Vagina (tissue), 2 donors: ENCODE measurements at regions not wholly inside any gene's neighbourhood (a gene's known extent, or its start where the extent isn't known, plus 50 kb on each side); places are given as distances from the start of the nearest gene placed in this dataset.

Experiments
- DNase-seq, 2 donors: peaks; one replicate each; pipeline ENCODE4 v3.0.0-alpha.2; 2017; ENCODE audit errors: extremely low spot score in 2 of 2
- H3K27ac ChIP-seq: fragments of 200-600 bp; sonication (generic); one replicate; pipeline ENCODE4 v1.5.1; 2019
- H3K27me3 ChIP-seq: fragments of 200-600 bp; sonication (generic); one replicate; pipeline ENCODE4 v1.5.1; 2019
- H3K36me3 ChIP-seq, 2 donors: fragments of 200-600 bp; sonication (generic); one replicate each; pipeline ENCODE4 v1.5.1; 2017 to 2019
- H3K4me1 ChIP-seq: fragments of 200-600 bp; sonication (generic); one replicate; pipeline ENCODE4 v1.5.1; 2019
- H3K4me3 ChIP-seq, 2 donors: fragments of 200-600 bp; sonication (generic); 1 replicate in 1 of 2; 2 replicates in 1 of 2; pipeline ENCODE4 v1.5.1; 2016 to 2019
- H3K9me3 ChIP-seq: fragments of 200-600 bp; sonication (generic); one replicate; pipeline ENCODE4 v1.5.1; 2019
- POLR2A ChIP-seq, 2 donors: fragments of 450-650 bp; IDR thresholded peaks; one replicate each; pipeline ENCODE4 v1.6.1; 2017; ENCODE audit warnings: antibody characterized with exemption in 2 of 2, mild to moderate bottlenecking in 2 of 2, moderate library complexity in 2 of 2
- POLR2AphosphoS5 ChIP-seq, 2 donors: sonication (generic); formaldehyde crosslinking; IDR thresholded peaks; one replicate each; pipeline ENCODE4 v1.9.0; 2017; ENCODE audit warnings: antibody characterized with exemption in 2 of 2, mild to moderate bottlenecking in 2 of 2, low read depth in 1 of 2; ENCODE audit not compliant: insufficient read depth in 1 of 2
- intact Hi-C: fragments of 100-400 bp; cut with DNase I; formaldehyde crosslinking; loops from one replicate; pipeline ENCODE4 v1.15.1; 2023
- TF ChIP-seq, protein P1 (sequence below), 3 experiments: fragments of 450-650 bp in 2 of 3; fragments of 200-600 bp in 1 of 3; sonication (generic) in 1 of 3; IDR thresholded peaks; one replicate each; pipeline ENCODE4 v1.5.1; 2017 to 2019; ENCODE audit warnings: antibody characterized with exemption in 3 of 3, mild to moderate bottlenecking in 2 of 3, moderate library complexity in 2 of 3

DNA sequence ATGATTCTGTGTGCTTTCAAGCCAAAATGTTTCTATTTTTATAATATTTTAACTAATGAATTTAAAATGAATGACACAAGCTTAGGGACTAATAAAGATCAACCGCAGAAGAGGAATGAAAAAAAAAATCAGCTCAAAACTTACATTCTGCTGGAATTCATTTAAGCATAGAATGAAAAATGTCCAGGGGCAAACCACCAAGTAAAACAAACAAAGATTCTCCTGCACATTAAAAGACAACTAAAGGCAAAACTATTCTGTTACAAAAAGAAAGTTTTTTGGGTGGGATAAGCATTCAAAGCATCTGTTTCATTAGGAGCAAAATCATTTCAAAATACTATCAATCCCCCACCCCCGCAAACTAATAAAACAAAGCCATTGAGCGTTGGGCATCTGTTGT is 99.3 kb upstream of the SOX11 start:
- intact Hi-C loops, result no loop called here
- H3K27me3 ChIP-seq, result no peaks in the 10 kb centered on the region
- no peaks in the 10 kb centered on the region for H3K36me3 ChIP-seq
- no peak overlapping the region for H3K27ac ChIP-seq
- H3K9me3 ChIP-seq, result no peaks in the 10 kb centered on the region
- no peaks in the 10 kb centered on the region for H3K4me1 ChIP-seq
- no peak for DNase-seq
- no peak overlapping the region for H3K4me3 ChIP-seq
- no peak for TF ChIP-seq POLR2AphosphoS5 (IDR thresholded peaks at IDR 0.05; ENCODE audit: insufficient read depth in 1 of 2, low read depth in 1 of 2)
- TF ChIP-seq, protein P1, sequence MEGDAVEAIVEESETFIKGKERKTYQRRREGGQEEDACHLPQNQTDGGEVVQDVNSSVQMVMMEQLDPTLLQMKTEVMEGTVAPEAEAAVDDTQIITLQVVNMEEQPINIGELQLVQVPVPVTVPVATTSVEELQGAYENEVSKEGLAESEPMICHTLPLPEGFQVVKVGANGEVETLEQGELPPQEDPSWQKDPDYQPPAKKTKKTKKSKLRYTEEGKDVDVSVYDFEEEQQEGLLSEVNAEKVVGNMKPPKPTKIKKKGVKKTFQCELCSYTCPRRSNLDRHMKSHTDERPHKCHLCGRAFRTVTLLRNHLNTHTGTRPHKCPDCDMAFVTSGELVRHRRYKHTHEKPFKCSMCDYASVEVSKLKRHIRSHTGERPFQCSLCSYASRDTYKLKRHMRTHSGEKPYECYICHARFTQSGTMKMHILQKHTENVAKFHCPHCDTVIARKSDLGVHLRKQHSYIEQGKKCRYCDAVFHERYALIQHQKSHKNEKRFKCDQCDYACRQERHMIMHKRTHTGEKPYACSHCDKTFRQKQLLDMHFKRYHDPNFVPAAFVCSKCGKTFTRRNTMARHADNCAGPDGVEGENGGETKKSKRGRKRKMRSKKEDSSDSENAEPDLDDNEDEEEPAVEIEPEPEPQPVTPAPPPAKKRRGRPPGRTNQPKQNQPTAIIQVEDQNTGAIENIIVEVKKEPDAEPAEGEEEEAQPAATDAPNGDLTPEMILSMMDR (IDR thresholded peaks at IDR 0.05), result no peak
- no peak for TF ChIP-seq POLR2A (IDR thresholded peaks at IDR 0.05)

DNA sequence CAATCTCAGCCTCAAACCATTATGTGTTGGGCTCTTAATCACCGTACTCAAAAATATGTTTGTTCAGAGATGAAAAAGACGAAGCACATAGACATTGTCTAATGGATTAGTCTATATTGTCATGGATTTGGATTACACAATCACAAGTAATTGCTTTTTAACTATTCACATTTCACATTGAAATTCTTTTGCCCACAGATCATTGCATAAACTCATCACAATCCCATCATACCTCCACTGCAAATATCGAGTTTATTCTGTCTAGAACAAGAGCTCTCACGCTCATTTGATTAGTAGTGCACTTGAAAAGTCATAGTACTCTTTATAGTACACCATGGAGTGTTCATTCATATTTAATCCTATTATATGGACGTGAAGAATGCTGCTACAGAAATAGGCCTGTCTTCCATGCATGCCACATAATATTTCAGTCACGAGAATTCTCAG is 97.9 kb upstream of the SOX11 start:
- TF ChIP-seq, protein P1 (IDR thresholded peaks at IDR 0.05), result no peak
- no peak for TF ChIP-seq POLR2A (IDR thresholded peaks at IDR 0.05)
- no peak overlapping the region for H3K27ac ChIP-seq
- H3K36me3 ChIP-seq, result no peaks in the 10 kb centered on the region
- DNase-seq, result no peak
- intact Hi-C loops, result no loop called here
- no peaks in the 10 kb centered on the region for H3K9me3 ChIP-seq
- H3K27me3 ChIP-seq, result no peaks in the 10 kb centered on the region
- no peak overlapping the region for H3K4me3 ChIP-seq
- no peaks in the 10 kb centered on the region for H3K4me1 ChIP-seq

DNA sequence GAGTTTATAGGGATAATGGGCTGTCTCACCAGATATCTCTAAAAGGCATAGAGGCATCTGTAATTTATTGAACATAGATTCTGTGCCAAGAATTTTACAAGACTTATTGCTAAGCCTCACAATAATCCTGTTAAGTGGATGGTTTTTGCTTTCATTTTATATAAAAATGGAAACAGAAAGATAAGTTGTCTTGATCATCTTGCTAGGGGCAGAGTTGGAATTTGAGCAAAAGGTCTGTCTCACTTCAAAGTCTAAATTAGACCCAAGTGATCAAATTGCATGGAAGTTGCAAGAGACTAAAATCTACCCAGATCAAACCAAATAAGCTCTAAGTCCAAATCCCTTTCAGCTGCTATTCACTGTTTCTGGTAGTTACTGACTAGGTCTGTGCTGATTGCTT is 95.3 kb upstream of the SOX11 start:
- Histone ChIP-seq H3K4me3 (no peak overlapping the region), H3K9me3 (no peaks in the 10 kb centered on the region), H3K4me1 (no peaks in the 10 kb centered on the region), H3K36me3 (no peaks in the 10 kb centered on the region), H3K27me3 (no peaks in the 10 kb centered on the region), H3K27ac (no peak overlapping the region)
- TF ChIP-seq POLR2A (IDR thresholded peaks at IDR 0.05), result no peak
- no peak for TF ChIP-seq POLR2AphosphoS5 (IDR thresholded peaks at IDR 0.05; ENCODE audit: insufficient read depth in 1 of 2, low read depth in 1 of 2)
- no peak for DNase-seq
- intact Hi-C loops, result no loop called here

DNA sequence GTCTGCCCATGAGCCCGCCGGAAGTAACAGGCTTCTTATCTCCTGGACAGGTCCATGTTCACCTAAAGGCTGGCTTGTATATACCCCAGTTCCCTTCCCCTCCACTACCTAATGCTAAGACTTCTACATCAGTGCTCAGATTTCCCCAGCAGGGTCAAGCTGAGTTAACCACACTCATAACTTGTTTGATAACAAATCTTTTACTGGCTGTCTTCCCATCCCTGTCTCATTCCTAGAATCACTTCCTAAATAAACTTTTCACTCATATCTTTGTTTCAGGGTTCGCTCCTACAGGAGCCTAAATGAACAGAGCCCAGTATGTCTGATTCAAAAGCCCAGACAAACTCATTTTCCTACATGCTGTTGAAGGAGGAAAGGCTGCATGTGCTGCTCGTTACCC is 94.0 kb upstream of the SOX11 start:
- no peak for DNase-seq
- Histone ChIP-seq H3K4me1 (no peaks in the 10 kb centered on the region), H3K4me3 (no peak overlapping the region), H3K9me3 (no peaks in the 10 kb centered on the region), H3K27me3 (no peaks in the 10 kb centered on the region), H3K27ac (no peak overlapping the region), H3K36me3 (no peaks in the 10 kb centered on the region)
- TF ChIP-seq POLR2A (IDR thresholded peaks at IDR 0.05), result no peak
- TF ChIP-seq, protein P1 (IDR thresholded peaks at IDR 0.05), result no peak
- TF ChIP-seq POLR2AphosphoS5 (IDR thresholded peaks at IDR 0.05; ENCODE audit: insufficient read depth in 1 of 2, low read depth in 1 of 2), result no peak
- intact Hi-C loops, result no loop called here

DNA sequence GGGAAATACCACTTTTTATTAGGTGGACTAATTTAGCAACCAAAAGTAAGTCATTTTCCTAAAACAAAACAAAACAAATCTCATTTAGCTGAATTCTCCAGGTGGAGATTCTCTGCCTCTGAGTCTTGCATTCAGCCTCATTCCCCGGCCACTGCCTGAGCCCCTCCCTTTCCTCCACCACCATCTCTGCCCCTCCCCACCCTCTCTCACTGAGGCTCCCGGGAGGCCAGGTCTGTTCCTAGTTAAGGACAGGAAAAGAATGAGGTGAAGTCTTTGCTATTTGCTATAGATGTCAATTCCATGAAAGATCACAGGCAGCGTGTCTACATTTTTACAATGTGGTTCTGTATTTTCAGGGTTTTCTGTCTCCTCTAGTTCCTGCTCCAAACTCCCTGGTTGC is 83.0 kb upstream of the SOX11 start:
- H3K36me3 ChIP-seq, result no peaks in the 10 kb centered on the region
- DNase-seq, result no peak
- H3K9me3 ChIP-seq, result no peaks in the 10 kb centered on the region
- no peak overlapping the region for H3K27ac ChIP-seq
- intact Hi-C loops, result no loop called here
- no peaks in the 10 kb centered on the region for H3K4me1 ChIP-seq
- no peak for TF ChIP-seq POLR2AphosphoS5 (IDR thresholded peaks at IDR 0.05; ENCODE audit: insufficient read depth in 1 of 2, low read depth in 1 of 2)
- TF ChIP-seq, protein P1 (IDR thresholded peaks at IDR 0.05), result no peak
- no peak for TF ChIP-seq POLR2A (IDR thresholded peaks at IDR 0.05)
- no peak overlapping the region for H3K4me3 ChIP-seq
- H3K27me3 ChIP-seq, result no peaks in the 10 kb centered on the region

DNA sequence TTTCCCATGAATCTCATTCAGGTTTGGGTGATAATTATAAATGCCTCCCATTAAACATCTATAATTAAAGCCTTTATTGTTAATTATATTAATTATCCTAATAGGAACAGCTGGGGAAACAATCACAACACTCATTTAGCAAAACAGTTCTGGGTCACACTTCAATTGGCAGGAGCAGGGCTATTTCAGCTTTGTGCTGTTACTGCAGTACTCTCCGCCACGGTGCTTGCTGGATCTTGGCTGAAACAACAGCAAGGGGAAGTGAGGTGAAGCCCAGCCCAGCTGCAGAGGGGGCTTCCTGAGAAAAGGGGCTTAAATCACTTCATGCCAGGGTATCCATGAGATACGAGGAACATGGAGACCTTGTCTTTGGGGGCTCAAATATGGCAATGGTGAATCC is 79.5 kb upstream of the SOX11 start:
- H3K27me3 ChIP-seq, result no peaks in the 10 kb centered on the region
- TF ChIP-seq POLR2A (IDR thresholded peaks at IDR 0.05) (no peak), POLR2AphosphoS5 (IDR thresholded peaks at IDR 0.05; ENCODE audit: insufficient read depth in 1 of 2, low read depth in 1 of 2) (no peak)
- TF ChIP-seq, protein P1 (IDR thresholded peaks at IDR 0.05), result no peak
- H3K4me3 ChIP-seq, result no peak overlapping the region
- H3K4me1 ChIP-seq, result no peaks in the 10 kb centered on the region
- no peak for DNase-seq
- H3K36me3 ChIP-seq, result no peaks in the 10 kb centered on the region
- intact Hi-C loops, result no loop called here
- no peaks in the 10 kb centered on the region for H3K9me3 ChIP-seq
- no peak overlapping the region for H3K27ac ChIP-seq
